ENCODE measurements at regions not wholly inside any gene's neighbourhood (a gene's known extent, or its start where the extent isn't known, plus 50 kb on each side); places are given as distances from the start of the nearest gene placed in this dataset.

DNA sequence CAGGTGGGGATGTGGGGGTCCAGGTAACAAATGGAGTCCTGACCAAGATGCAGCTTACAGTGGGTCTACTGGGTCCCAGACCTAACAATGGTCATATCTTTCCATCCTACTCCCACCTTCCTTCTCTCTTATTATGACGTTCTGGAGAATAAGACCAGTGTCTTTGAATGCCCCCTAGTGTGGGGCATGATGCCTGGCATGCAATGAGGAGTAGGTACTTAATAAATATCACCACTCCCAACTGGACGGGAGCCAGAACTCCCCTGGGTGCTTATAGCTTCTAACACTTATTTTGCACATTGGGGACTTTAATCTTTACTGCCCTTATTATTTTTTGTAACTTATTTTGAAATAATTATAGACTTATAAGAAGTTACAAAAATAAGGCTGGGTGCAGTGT, 98.2 kb downstream of the NDFIP1 start:
- TF ChIP-seq CTCF (IDR thresholded peaks at IDR 0.05; ENCODE audit: poor library complexity) = no peak
- TF ChIP-seq EZH2 (IDR thresholded peaks at IDR 0.05; ENCODE audit: borderline replicate concordance) = no peak
